Esophagus squamous epithelium (tissue), 4 donors: ENCODE measurements at regions not wholly inside any gene's neighbourhood (a gene's known extent, or its start where the extent isn't known, plus 50 kb on each side); places are given as distances from the start of the nearest gene placed in this dataset.

Source experiments
- CTCF ChIP-seq, 6 experiments: fragments of 450-650 bp in 4 of 6; fragments of 200-600 bp in 2 of 6; sonication (generic) in 2 of 6; IDR thresholded peaks; one replicate each; pipeline ENCODE4 v1.5.1; 2016 to 2019; ENCODE audit warnings: antibody characterized with exemption in 6 of 6, mild to moderate bottlenecking in 4 of 6, moderate library complexity in 4 of 6
- POLR2A ChIP-seq, 4 donors: fragments of 450-650 bp; IDR thresholded peaks; one replicate each; pipeline ENCODE4 v1.6.1; 2017; ENCODE audit warnings: antibody characterized with exemption in 4 of 4, mild to moderate bottlenecking in 4 of 4, moderate library complexity in 3 of 4

DNA sequence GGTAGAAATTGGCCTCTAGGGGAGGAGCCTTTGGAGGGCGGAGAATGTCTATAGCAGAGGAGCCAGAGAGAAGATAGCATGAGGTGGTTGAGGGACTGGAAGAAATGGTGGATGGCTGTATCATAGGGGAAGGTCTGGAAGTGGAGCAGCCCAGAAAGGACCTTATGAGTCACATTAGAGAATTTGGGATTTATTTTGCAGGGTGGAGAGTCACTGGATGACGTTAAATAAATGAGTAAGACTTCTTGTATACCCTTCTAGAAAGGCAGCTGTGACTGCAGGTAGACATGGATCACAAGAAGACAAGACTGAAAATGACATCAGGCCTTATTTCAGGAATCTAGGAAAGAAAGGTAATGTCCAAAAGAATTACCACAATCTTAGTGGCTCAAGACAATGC, 208.2 kb upstream of the TMTC1 start:
- TF ChIP-seq POLR2A (IDR thresholded peaks at IDR 0.05) (no peak), CTCF (IDR thresholded peaks at IDR 0.05) (no peak)
